CMK (cell line): ENCODE measurements at regions not wholly inside any gene's neighbourhood (a gene's known extent, or its start where the extent isn't known, plus 50 kb on each side); places are given as distances from the start of the nearest gene placed in this dataset.
"Not testable (repeated sequence)": the region's sequence is repeated elsewhere in the genome, so short reads cannot be mapped to it uniquely, and the experiment has no call there.

Source experiments
- DNase-seq: peaks from one replicate; pipeline ENCODE4 v3.0.0-alpha.2; 2010; ENCODE audit warnings: low read depth

DNA sequence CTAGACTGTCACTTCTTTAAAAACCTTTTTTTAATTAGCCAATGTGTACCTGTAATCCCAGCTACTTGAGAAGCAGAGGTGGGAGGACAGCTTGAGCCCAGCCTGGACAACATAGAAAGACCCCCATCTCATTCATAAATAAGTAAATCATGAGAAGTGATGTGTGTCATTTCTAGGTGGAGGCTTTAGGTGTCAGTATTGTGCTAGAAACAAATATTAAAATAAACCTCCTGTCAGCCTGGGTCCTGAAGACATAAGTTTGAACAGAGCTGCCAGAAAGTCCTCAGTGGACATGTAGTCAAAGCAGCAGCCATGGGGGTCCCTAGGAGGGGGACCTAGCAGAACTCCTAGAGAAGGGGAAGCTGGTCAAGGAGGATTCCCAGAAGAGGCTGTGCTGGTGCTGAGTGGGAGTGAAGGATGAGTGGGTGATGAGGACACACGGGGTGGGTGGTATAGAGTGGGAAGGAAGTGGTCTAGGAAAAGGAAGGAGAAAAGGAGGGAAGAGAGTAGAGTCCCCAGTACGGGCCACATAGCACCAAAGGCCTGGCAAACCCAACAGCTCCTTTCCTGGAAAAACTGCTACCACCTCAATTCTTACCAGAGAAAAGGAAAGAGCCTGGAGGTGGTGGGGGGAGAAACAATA lies 316.6 kb upstream of the NCKAP5 start:
- no peak for DNase-seq

DNA sequence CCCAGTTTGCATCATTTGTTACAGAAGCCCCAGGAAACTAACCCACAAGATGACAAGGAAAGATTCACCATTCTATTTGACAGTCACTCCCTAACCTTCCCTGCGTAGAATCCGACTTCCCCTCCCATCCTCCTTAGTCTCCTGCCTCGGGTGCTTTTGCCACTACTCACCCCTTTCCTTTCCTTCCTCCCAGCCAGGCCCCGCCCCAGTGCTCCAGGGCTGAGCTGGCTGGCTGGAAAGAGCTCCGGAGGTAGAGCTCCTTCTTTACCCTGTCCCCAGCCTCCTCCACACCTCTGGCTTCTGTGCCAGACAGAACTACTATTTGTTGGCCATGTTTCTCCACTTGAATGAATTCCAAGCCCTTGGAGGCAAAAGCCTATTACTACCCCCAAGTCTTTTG lies 317.6 kb upstream of the NCKAP5 start:
- DNase-seq: no peak

DNA sequence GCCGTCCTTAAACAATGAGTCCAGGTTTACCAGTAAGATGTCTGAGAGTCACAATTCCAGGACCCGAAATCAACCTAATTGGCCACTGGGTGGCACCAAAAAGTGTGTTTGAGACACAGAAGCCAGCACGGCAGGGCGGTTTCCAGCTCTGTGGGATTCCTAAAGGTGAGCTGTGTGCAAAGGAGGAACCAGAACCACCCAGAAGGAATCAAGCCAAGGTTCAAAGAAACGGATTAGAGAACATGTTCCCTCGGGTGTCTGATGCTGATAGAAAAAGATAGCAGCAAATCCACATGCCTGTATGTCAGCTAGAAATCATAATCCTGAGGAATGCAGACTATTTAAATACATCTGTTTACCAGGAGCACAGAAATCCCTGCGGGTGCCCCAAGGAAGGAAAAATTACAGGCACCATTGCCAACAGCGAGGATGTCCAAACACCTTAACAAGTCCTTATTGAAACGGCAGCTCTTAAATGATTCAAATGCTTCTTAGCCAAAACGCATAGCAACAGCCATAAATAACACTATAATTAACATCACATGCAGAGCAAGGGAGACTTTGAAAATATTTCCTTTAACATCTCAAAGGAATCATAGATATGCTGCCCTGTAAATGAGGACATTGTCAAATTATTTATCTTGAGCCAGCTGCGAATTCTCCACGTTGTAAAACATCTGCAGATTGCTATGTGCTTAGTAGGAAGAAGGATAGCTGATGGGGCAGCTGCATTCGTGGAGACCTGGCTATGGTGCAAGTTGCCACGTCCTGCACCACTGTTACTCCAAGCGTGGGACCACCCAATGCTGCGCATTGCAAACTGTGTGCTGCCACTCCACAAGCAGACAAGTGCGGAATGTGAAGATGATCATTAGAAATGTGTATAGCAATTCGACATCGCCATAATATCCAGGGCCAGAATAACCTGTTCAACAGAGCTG lies 318.7 kb upstream of the NCKAP5 start:
- peak; percentile 25 for DNase-seq

DNA sequence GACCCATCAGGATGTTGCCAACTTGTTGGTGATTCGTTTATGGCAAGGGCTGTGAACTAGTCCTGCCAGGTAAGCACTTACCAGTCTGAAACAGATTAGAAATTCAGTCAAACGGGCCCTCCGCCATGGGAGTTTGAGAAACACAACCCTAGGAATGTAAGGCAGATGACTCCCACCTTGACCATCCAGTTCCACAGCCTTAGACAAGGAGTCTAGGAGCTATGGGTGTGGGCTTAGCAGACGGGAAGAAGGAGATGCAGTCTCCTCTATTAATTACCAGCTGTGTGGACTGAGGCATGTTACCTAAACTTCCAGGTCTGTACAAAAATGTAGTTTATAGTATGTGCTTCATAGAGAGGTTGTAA lies 319.4 kb upstream of the NCKAP5 start:
- no peak for DNase-seq

DNA sequence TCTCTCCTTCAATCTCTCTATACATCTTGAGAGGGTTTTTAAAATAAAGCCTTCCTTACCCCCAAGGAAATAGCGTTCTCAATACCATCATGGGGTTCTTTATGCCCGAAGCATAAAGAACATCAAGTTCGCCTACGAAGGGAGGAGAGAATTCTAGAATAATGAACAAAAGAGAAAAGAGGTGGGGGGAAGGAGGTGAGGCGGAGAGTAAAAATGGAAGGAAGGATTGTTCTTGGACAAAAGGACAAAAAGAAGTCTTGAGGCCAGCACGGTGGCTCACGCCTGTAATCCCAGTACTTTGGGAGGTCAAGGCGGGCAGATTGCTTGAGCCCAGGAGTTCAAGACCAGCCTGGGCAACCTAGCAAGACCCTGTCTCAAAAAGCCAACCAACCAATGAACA lies 319.8 kb upstream of the NCKAP5 start:
- no peak for DNase-seq

DNA sequence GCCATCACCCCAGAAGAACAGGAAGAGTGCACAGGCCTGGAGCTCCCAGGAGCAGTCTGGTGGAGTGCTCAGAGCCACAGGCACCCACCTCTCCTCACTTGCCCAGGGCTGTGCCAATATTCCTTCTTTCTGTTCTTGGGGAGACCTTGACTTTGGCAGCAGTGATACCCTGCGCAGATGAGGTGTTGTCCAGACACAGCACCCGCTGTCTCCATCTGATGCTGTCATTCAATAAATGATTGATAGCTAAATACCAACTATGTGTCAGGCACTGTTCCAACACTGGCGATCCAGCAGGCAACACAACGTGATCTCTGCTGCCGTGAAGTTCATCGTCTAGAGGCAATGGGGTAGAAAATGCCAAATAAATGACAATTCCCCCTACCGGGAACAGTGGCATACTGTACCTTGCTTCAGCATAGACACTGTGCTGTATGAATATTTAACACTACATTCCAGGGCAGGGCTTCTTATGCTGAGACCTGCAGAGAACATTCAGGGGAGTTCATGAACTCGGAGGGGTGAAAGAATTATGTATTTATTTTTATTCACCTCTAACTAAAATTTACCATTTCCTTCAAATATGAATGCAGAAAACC lies 320.5 kb upstream of the NCKAP5 start:
- DNase-seq: no peak

DNA sequence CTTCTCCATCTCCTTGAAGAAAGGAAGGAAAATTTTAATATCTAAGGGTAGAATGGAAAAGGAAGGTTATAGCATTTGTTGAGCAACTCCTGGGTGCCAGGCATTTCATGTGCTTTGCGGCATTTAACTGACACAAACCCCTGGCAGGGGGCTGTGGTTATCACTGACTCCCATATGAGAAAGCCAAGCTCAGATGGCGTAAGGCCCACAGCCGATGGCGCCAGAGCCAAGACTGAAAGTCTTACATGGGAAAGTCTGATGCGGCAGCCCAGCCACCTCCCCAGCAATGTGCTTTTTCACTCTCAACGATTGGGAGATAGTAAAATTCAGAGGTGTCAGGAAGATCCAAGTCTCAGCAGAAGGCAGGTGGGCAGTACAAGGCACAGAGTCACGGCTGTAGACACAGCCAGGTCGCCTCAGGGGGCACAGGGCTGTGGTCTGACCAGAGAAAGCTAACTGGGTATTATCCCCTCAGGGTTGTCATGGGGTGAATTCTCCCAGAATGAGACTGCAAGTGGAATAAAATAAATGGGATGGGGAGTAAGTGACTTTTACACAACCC lies 324.2 kb upstream of the NCKAP5 start:
- DNase-seq: no peak

DNA sequence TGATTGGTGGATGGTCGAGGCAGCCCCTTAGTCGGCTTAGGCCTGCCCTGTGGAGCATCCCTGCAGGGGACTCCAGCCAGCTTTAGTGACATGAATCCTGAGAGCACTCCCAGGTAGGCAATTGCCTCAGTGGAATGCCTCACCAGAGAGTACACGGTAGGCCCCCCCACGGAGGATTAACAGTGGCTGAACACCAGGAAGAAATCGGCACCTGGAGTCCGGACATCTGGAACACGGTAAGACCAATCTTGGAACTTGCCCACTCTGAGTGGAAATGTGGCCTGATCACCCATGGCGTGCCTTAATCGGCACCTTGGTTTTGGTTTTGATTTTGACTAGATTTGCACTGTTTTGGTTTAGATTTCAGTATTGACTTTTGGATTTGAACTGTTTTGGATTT lies 326.2 kb upstream of the NCKAP5 start:
- no peak for DNase-seq

DNA sequence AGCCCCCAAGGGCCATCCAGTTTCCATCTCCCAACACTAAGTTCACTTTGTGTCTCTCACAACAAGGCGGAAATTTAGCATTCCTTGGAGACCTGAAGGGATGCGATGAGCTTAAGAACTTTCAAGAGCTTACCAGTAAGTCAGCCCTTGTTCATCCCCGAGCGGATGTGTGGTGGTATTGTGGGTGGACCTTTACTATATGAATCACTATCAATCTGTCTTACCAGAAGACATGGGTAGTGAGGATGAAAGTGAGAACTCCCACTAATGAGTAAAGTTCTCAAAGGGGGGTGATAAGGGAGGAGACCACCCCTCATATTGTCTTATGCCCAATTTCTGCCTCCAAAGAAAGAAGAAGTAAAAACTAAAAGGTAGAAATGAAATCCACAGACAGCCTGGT lies 329.6 kb upstream of the NCKAP5 start:
- not testable (repeated sequence) for DNase-seq

DNA sequence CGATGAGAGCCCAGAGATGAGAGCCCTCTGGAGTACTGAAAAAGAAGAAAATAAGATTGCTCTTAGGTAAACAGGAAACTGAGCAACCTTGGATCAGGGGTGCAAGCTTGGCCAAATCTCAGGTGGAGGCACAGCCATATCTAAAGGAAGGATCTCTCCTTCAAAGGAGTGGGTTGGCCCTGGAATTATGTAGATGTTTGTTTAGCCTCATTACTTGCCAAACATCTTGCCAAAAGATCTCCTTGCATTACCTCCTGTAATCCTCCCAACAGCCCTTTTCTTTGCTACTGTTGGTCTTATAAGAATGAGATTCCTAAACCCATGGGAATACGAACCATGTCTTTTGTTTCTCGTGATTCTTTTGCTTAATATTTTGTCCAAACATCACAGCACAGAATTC lies 332.6 kb upstream of the NCKAP5 start:
- DNase-seq: no peak

DNA sequence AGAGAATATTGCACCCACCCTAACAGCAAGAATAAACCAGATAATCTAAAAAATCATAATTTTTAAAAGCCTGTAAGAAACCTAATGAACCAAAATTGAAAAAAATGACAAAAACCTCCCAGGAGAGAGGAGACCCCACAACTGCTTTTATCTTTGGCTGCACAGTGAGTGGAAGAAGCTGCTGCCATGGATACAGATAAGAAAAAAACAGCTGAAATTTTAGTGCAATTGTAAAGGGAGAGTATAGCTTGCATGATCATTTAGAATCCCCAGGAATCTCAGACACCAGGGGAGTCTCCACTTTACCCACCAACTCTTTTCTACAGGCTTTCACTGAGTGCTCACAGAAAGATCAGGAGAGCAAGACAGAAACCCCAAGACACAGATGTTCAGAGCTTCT lies 338.1 kb upstream of the NCKAP5 start:
- DNase-seq: no peak

DNA sequence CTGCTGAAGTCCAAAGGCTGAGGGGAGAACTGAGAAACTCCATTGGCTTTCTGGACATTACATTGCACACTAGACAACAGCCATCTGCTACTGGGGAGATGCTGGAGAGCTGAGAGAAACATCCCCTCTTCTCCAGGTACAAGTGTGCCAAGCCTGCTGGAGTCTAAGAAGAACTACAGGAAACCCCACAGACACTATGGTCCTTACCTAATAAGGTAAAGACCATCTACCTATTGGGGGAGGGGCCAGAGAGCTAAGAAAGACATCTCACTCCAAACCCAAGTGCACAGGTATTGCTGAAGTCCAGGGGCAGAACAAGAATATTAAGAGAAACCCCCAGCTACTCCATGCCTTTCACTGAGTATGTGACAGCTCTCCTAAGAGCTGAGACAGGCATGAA lies 338.7 kb upstream of the NCKAP5 start:
- DNase-seq: no peak

DNA sequence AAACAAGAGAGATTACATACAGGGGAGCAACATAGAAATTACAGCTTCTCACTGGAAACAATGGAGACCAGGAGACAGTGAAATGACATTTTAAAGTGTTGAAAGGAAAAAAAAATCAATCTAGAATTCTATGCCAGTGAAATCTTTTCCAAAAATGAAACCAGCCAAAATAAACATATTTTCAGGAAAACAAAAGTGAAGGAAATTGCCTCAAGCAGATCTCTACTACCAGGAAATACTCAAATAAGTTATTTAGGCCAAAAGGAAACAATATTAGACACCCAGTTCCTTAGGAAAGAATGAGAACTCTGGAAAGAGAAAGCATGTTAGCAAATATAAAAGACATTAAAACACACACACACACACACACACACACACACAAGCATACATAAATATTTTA lies 339.9 kb upstream of the NCKAP5 start:
- no peak for DNase-seq

DNA sequence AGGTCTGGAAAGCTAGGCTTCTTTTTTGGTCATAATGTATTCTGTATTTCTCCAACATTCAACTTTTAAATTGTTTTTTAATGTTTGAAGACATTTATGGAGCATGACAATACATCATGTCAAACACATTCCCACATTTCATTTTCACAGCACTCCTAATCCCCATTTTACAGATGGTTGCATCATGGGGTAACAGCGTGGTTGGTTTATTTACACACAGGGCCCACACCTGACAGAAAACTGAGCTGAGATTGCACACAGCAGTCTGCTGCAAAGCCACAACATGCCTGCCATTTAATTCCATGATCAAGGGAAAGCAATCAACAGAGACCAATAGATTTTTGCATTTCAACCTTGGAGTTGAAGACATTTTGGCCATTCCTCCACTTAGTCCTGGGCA lies 335.7 kb upstream of the MGAT5 start:
- no peak for DNase-seq

DNA sequence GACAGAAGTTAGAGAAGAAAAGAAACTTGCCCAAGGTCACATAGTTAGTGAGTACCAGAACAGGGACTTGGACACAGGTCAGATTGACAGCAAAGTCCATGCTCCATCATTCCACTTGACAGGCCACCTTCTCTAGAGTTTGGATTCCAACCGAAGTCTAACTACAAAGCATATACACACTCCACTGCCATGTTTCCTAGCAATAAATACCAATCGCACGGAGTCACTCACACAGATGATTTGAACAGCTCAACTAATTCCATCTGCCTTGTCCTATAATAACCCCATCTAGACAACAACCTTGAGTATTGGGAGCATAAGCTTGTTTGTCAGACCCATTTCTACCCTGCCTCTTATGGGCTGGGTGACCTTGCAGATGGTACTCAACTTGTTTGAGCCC lies 334.6 kb upstream of the MGAT5 start:
- no peak for DNase-seq

DNA sequence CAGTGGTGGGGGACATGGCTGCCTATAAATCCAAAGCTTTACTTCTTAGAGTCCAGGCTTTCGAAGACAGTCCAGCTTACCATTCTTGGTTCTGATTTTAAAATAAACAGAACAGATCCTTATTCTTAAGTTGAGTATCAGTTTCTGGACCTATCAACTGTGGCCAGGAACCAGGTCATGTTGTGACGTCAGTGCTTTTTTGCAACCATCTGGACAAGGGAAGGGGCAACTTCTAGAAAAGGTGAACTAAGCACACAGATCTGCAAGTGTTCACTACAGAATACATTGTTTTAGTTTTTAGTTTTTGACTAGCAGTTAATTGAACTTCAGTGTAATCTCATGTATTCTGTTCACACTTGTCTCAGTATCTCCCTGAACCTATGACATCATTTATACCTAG lies 326.0 kb upstream of the MGAT5 start:
- no peak for DNase-seq

DNA sequence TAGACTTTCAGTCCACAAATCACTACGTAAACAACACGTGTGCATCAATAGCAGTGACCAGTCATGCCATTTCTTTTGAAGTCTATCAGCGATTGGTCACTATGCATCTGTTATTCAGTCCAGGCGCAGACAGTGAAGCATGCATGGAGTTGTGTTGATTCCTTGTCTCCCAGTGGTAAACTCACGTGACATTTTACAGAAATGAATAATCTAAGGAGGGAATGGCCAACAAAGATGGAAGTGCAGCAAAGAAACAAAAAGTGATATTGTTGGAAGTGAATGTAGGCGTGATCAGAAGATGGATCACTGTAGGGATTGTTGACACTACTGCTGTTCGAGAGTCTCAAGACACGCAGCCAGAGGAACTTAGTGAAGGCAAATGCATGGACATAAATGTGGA lies 317.8 kb upstream of the MGAT5 start:
- no peak for DNase-seq

DNA sequence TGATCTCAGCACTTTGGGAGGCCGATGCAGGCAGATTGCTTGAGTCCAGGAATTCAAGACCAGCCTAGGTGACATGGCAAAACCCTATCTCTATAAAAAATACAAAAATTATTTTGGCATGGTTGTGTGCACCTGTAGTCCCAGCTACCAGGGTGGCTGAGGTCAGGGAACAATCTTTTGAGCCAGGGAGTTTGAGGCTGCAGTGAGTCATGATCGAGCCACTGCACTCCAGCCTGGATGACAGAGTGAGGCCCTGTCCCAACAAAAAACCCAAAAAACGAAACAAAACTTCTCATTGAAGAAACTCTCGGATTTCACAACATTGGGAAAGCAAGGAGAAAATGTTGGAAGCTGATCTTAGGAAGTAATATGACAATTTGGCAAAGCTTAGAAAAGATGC lies 317.3 kb upstream of the MGAT5 start:
- DNase-seq: no peak

DNA sequence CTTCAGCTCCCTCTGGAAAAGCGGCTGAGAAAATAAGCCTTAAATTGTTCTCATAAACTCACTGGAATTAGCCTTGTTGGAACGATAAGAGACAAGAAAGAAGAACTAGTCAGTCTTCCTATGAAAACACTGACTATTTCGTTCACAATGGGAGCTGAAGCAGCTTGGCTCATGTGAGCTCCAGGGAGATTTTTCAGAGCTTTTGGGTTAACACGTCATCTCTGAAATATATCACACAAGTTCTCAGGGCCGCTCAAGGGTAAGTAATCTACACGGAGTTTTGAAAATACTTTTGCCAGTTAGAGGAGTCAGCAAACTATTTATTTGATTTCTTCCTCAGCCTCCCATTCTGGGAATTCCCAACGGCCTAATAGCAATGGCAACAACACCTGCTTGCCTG lies 316.2 kb upstream of the MGAT5 start:
- DNase-seq: no peak

DNA sequence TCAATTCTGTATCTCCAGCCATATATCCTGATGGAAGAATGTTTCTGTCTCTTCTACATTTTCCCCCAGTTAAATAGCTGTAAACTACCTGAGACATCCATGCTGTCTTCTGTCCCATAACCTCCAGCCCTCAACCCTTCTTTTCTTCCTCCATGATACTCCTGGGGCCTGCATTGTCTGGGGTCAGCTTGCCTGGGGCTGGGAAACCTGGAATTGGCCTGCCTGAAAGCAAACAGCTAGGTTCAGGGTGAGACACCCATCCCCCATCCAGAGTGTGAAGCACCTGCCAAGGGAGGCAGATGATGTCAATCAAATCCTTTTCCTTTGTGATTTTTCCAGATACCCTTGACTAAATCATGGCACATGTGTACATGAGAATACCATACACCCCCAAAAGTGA lies 313.7 kb upstream of the MGAT5 start:
- DNase-seq: no peak

DNA sequence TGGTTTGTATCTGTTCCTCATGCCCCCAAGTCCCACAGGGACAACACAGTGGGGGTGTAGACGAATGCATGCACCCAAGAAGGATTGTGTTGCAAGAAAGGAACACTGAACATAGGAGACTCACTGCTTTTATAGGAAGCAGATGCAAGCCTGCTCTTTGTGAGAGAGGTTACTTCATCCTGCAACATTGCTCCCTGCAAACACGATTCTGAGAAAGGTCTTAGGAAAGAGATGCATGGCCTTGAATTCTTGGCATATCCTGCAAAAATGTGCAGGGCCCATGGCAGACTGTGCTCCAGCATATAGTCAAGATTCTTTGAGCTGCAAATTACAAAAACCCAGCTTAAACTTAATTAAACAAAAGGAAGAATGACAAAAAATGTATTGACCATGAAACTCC lies 312.2 kb upstream of the MGAT5 start:
- DNase-seq: no peak

DNA sequence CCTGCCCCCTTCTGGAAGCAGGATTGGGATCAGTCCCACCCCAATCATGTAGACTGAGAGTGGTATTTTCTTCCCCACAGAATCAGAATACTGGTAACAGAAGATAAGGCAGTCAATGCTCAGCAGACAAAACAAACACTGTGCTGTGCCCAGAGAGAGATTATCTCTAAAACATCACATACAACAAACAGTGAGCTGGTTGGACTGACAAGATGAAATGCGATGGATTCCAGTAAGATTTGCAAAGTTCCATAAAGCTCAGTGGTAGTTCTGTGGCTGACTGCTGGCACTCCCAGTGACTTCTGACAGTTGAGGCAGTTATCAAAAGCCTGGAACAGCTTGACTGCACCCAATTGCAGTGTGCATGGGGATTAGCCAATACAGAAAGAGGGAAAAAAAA lies 311.5 kb upstream of the MGAT5 start:
- DNase-seq: no peak

DNA sequence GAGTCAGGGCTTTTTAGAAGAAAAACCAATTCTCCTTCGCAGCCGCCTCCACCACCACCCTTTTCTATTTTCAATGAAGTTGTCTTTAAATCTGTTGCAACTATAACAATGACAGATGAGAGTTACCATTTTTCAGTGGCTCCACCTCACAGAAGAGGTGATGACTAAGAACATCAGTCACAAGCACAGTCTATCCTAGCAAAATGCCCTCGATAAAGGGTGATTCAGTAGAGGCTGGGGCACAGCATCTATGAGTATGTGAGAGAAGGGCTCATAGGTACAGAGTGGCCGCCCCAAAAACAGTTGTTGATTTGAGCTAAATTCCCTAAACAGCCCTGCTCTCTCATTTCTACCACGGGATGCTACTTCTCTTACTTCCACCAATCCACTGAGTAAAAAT lies 310.8 kb upstream of the MGAT5 start:
- no peak for DNase-seq
